ENCODE measurements at regions not wholly inside any gene's neighbourhood (a gene's known extent, or its start where the extent isn't known, plus 50 kb on each side); places are given as distances from the start of the nearest gene placed in this dataset.

- no peaks in the 10 kb centered on the region for H3K9me3 ChIP-seq
- WGBS, 2 donors, result 86 to 89% methylated on average over 6 of the region's 6 CpGs
- no peaks in the 10 kb centered on the region for H3K36me3 ChIP-seq
- H3K27me3 ChIP-seq, result no peaks in the 10 kb centered on the region
- ATAC-seq (ENCODE audit: low FRiP score in 2 of 2), result no peak
- no peak overlapping the region for H3K27ac ChIP-seq
- TF ChIP-seq POLR2A (IDR thresholded peaks at IDR 0.05) (no peak), CTCF (IDR thresholded peaks at IDR 0.05) (no peak), POLR2AphosphoS5 (IDR thresholded peaks at IDR 0.05) (no peak)
- no peak for DNase-seq
- H3K4me3 ChIP-seq, result no peak overlapping the region
- H3K4me1 ChIP-seq, result no peaks in the 10 kb centered on the region
These were observed 1104.6 kb upstream of the MAP3K7 start for GRCh38 chr6:91691449-91691848.

- H3K36me3 ChIP-seq, result no peaks in the 10 kb centered on the region
- H3K27me3 ChIP-seq, result no peaks in the 10 kb centered on the region
- 71 to 79% methylated on average over 4 of the region's 4 CpGs for WGBS, 2 donors
- no peak overlapping the region for H3K4me3 ChIP-seq
- H3K9me3 ChIP-seq, result no peaks in the 10 kb centered on the region
- H3K27ac ChIP-seq, result no peak overlapping the region
- DNase-seq (no peak), ATAC-seq (ENCODE audit: low FRiP score in 2 of 2) (no peak)
- TF ChIP-seq EP300 (IDR thresholded peaks at IDR 0.05) (no peak), POLR2A (IDR thresholded peaks at IDR 0.05) (no peak), CTCF (IDR thresholded peaks at IDR 0.05) (no peak), POLR2AphosphoS5 (IDR thresholded peaks at IDR 0.05) (no peak)
- H3K4me1 ChIP-seq, result no peaks in the 10 kb centered on the region
These were observed 1096.4 kb upstream of the MAP3K7 start for GRCh38 chr6:91683240-91683639.

- no peaks in the 10 kb centered on the region for H3K27me3 ChIP-seq
- ATAC-seq (ENCODE audit: low FRiP score in 2 of 2) (no peak), DNase-seq (no peak)
- no peaks in the 10 kb centered on the region for H3K36me3 ChIP-seq
- WGBS, 2 donors, result 80 to 87% methylated on average over 7 of the region's 7 CpGs
- no peak overlapping the region for H3K4me3 ChIP-seq
- no peaks in the 10 kb centered on the region for H3K4me1 ChIP-seq
- TF ChIP-seq POLR2AphosphoS5 (IDR thresholded peaks at IDR 0.05) (no peak), CTCF (IDR thresholded peaks at IDR 0.05) (no peak), POLR2A (IDR thresholded peaks at IDR 0.05) (no peak), EP300 (IDR thresholded peaks at IDR 0.05) (no peak)
- no peak overlapping the region for H3K27ac ChIP-seq
- H3K9me3 ChIP-seq, result no peaks in the 10 kb centered on the region
These were observed 1094.4 kb upstream of the MAP3K7 start for GRCh38 chr6:91681296-91681695.

GRCh38 chr6:91678679-91679446 is 1092.0 kb upstream of the MAP3K7 start:
- H3K9me3 ChIP-seq, result no peaks in the 10 kb centered on the region
- TF ChIP-seq POLR2A (IDR thresholded peaks at IDR 0.05), result no peak
- TF ChIP-seq CTCF (IDR thresholded peaks at IDR 0.05), result no peak
- no peak for TF ChIP-seq EP300 (IDR thresholded peaks at IDR 0.05)
- no peak for TF ChIP-seq POLR2AphosphoS5 (IDR thresholded peaks at IDR 0.05)
- no peak for DNase-seq
- H3K4me1 ChIP-seq, result no peaks in the 10 kb centered on the region
- H3K27me3 ChIP-seq, result no peaks in the 10 kb centered on the region
- no peak for ATAC-seq (ENCODE audit: low FRiP score in 2 of 2)
- H3K27ac ChIP-seq, result no peak overlapping the region
- WGBS, 2 donors, result 57 to 63% methylated on average over 5 of the region's 5 CpGs
- H3K4me3 ChIP-seq, result no peak overlapping the region
- H3K36me3 ChIP-seq, result no peaks in the 10 kb centered on the region

- Histone ChIP-seq H3K27me3 (no peaks in the 10 kb centered on the region), H3K4me1 (no peaks in the 10 kb centered on the region), H3K9me3 (no peaks in the 10 kb centered on the region), H3K27ac (no peak overlapping the region), H3K36me3 (no peaks in the 10 kb centered on the region), H3K4me3 (no peak overlapping the region)
- WGBS, 2 donors, result 71 to 76% methylated on average over 1 of the region's 1 CpG
- no peak for DNase-seq
- TF ChIP-seq POLR2AphosphoS5 (IDR thresholded peaks at IDR 0.05) (no peak), CTCF (IDR thresholded peaks at IDR 0.05) (no peak), EP300 (IDR thresholded peaks at IDR 0.05) (no peak), POLR2A (IDR thresholded peaks at IDR 0.05) (no peak)
- no peak for ATAC-seq (ENCODE audit: low FRiP score in 2 of 2)
These were observed 1085.3 kb upstream of the MAP3K7 start for GRCh38 chr6:91672201-91672600.

All from upper lobe of left lung (tissue), 6 donors.